ENCODE measurements at regions not wholly inside any gene's neighbourhood (a gene's known extent, or its start where the extent isn't known, plus 50 kb on each side); places are given as distances from the start of the nearest gene placed in this dataset.

- no peak for DNase-seq (ENCODE audit: low spot score in 2 of 2)
- no peaks in the 10 kb centered on the region for H3K9me3 ChIP-seq
- no peak overlapping the region for H3K27ac ChIP-seq
- no peaks in the 10 kb centered on the region for H3K4me1 ChIP-seq
- H3K4me3 ChIP-seq = no peak overlapping the region
- no peaks in the 10 kb centered on the region for H3K36me3 ChIP-seq
- 86% methylated on average over 2 of the region's 2 CpGs for WGBS
- TF ChIP-seq POLR2A (IDR thresholded peaks at IDR 0.05) = no peak
- TF ChIP-seq CTCF (IDR thresholded peaks at IDR 0.05) = no peak
- H3K27me3 ChIP-seq = peaks cover 12% of the 10 kb centered on the region
Observed at GRCh38 chr12:107304588-107305532, 211.5 kb upstream of the CRY1 start.

GRCh38 chr12:107306141-107306659, 212.9 kb upstream of the CRY1 start:
- H3K27ac ChIP-seq = no peak overlapping the region
- no peak for DNase-seq (ENCODE audit: low spot score in 2 of 2)
- H3K4me3 ChIP-seq = no peak overlapping the region
- TF ChIP-seq POLR2AphosphoS5 (IDR thresholded peaks at IDR 0.05) (no peak), POLR2A (IDR thresholded peaks at IDR 0.05) (no peak), CTCF (IDR thresholded peaks at IDR 0.05) (no peak), EP300 (IDR thresholded peaks at IDR 0.05) (no peak)
- no peaks in the 10 kb centered on the region for H3K4me1 ChIP-seq
- peaks cover 16% of the 10 kb centered on the region for H3K27me3 ChIP-seq
- 50% methylated on average over 5 of the region's 5 CpGs for WGBS
- no peaks in the 10 kb centered on the region for H3K36me3 ChIP-seq
- no peaks in the 10 kb centered on the region for H3K9me3 ChIP-seq

- H3K4me3 ChIP-seq = no peak overlapping the region
- TF ChIP-seq POLR2A (IDR thresholded peaks at IDR 0.05) = no peak
- no peak for TF ChIP-seq CTCF (IDR thresholded peaks at IDR 0.05)
- no peak for TF ChIP-seq POLR2AphosphoS5 (IDR thresholded peaks at IDR 0.05)
- no peak for TF ChIP-seq EP300 (IDR thresholded peaks at IDR 0.05)
- H3K4me1 ChIP-seq = no peaks in the 10 kb centered on the region
- no peaks in the 10 kb centered on the region for H3K36me3 ChIP-seq
- no peak for DNase-seq (ENCODE audit: low spot score in 2 of 2)
- no peaks in the 10 kb centered on the region for H3K9me3 ChIP-seq
- peaks cover 16% of the 10 kb centered on the region for H3K27me3 ChIP-seq
- no peak overlapping the region for H3K27ac ChIP-seq
Observed at GRCh38 chr12:107308310-107308709, 215.0 kb upstream of the CRY1 start.

GRCh38 chr12:107309020-107309419, 215.7 kb upstream of the CRY1 start:
- no peaks in the 10 kb centered on the region for H3K36me3 ChIP-seq
- 70% methylated on average over 4 of the region's 4 CpGs for WGBS
- no peak overlapping the region for H3K27ac ChIP-seq
- H3K27me3 ChIP-seq = peaks cover 16% of the 10 kb centered on the region
- TF ChIP-seq POLR2A (IDR thresholded peaks at IDR 0.05) (no peak), POLR2AphosphoS5 (IDR thresholded peaks at IDR 0.05) (no peak), CTCF (IDR thresholded peaks at IDR 0.05) (no peak), EP300 (IDR thresholded peaks at IDR 0.05) (no peak)
- H3K4me1 ChIP-seq = no peaks in the 10 kb centered on the region
- H3K9me3 ChIP-seq = no peaks in the 10 kb centered on the region
- H3K4me3 ChIP-seq = no peak overlapping the region
- DNase-seq (ENCODE audit: low spot score in 2 of 2) = no peak

GRCh38 chr12:107310621-107311020, 217.3 kb upstream of the CRY1 start:
- no peak for DNase-seq (ENCODE audit: low spot score in 2 of 2)
- no peaks in the 10 kb centered on the region for H3K9me3 ChIP-seq
- no peaks in the 10 kb centered on the region for H3K4me1 ChIP-seq
- H3K36me3 ChIP-seq = no peaks in the 10 kb centered on the region
- peaks cover 16% of the 10 kb centered on the region for H3K27me3 ChIP-seq
- TF ChIP-seq POLR2A (IDR thresholded peaks at IDR 0.05) = no peak
- TF ChIP-seq CTCF (IDR thresholded peaks at IDR 0.05) = no peak
- no peak for TF ChIP-seq EP300 (IDR thresholded peaks at IDR 0.05)
- TF ChIP-seq POLR2AphosphoS5 (IDR thresholded peaks at IDR 0.05) = no peak
- H3K27ac ChIP-seq = no peak overlapping the region
- 71% methylated on average over 4 of the region's 4 CpGs for WGBS
- no peak overlapping the region for H3K4me3 ChIP-seq
